ENCODE measurements at regions not wholly inside any gene's neighbourhood (a gene's known extent, or its start where the extent isn't known, plus 50 kb on each side); places are given as distances from the start of the nearest gene placed in this dataset.
A peak's percentile ranks its signal among the peaks of the same experiment; 100 is the strongest.

GRCh38 chr4:140277576-140277975 lies 95.9 kb upstream of the SCOC start:
- no peak for DNase-seq

DNA sequence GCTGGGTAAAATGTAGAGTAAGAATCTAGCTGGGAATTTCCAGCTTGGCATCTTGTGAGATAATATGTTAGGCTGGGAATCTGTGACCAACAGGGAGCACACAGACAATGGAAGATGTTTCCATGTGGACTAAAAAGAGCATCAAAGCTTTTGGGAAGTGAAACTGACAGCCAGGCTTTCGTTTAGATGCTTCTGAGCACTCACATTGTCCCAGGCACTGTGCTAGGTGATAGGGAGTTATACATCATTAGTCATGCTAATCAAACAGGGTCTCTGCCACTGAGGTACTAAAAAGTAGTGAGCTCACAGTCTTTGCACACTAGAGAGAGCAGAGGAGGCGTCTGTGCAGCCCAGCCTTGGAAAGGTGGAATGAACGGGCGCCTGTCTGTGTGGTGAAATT lies 101.9 kb upstream of the SCOC start:
- DNase-seq = no peak

DNA sequence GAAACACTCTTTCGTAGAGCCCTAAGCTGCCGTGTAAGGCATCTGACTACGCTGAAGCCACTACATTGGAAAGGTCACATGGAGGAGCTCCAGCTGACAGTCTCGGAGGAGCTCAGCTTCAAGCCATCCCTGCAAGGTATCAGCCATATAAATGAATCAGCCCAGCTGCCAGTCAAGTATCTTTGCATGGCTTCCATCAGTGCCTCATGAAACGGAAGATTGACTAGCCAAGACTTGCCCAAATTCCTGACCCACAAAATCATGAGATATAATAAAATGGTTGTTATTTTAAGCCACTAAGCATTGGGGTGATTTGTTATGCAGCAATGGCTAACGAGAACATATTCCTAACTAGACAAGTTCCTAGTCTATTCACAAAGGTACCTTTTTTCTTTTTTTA lies 104.1 kb upstream of the SCOC start:
- no peak for DNase-seq

GRCh38 chr4:140268186-140268841 lies 105.1 kb upstream of the SCOC start:
- DNase-seq = no peak

GRCh38 chr4:140267576-140267975 lies 105.9 kb upstream of the SCOC start:
- no peak for DNase-seq

DNA sequence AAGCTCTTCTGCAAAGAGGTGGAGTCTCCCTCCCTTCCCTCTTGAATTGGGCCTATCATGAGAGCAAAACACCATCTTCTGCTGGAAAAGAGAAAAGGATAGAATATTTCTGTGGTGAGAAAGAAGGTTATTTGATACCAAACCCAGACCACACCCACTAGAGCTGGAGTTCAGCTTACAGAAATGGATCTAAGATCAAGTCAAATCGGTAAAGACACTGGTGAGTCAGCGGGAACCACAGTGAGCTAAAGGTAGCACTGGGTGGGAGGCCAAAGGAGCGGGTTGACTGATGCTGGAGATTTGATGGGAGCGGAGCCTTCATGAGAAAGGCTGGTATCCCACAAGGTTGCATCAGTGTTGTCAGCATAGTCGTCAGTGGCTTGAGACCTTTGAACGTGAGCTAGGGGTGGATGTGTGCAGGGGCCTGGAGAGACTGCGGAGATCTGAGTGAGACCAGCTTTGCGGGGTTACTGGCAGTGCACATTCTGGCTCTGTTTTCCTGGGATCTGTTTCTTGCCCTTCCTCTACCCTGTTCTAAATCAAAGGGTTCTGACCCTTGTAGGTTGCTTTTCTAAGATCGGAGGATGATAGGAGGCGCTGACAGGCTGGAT lies 106.4 kb upstream of the SCOC start:
- no peak for DNase-seq

DNA sequence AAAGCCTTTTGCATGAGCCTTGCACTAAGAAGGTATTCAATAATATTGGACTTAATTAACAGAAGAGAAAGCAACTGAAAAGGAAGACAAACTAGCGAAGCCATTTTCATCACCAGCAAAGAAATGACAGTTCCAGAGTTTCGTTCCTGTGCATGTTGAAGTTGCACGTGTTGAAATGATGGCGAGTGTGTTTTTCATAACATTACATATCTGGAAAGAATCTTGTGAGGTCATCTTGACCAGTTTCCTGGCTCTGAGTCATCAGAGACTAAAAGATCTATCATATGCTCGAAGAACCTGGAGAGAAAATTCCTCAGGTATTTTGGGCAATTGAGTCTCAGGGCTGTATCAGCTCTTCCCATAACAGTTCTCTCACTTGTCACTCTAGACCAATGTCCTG lies 106.2 kb upstream of the MAML3 start:
- no peak for DNase-seq

GRCh38 chr4:140258476-140258875 lies 104.5 kb upstream of the MAML3 start:
- no peak for DNase-seq

DNA sequence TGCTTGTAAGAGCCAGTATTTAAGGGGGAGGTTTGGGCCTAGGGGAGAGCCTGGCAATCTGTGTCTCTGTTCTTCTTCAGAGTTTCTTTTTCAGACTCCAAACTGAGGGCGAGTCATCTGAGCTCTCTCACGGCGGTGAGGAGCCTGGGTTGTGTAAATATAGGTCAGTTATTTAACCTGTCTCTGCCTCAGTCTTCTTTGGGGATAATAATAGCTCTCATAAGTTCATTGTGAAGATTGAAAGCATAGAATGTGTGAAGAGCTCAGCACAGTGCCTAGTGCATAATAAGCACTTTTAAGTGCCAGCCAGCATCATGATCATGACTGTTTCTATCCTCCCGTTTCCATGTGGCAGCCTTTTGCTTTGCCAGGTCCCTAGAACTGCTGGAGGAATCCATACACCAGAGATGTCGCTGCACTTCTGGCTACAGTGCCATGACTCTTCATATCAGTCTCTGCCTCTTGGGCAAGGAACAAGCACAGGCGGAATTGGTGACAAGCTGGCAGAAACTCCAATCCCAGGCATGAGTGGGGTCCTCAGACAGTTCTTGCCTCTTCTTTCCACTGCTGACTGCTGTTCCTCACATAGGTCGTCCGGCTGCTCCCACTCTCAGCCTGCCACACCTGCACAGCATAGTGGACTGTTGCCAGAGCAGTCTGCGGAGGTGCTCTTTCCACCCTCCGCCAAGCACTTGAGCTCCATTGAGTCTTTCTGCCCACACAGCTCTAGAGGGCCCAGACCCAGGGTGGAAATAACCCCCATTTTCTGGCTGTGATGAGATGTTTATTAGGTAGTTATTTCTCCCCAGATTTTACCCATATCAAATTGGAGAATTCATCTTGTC lies 103.7 kb upstream of the MAML3 start:
- no peak for DNase-seq

- no peak for DNase-seq
These were observed 103.0 kb upstream of the MAML3 start for GRCh38 chr4:140256941-140257340.

DNA sequence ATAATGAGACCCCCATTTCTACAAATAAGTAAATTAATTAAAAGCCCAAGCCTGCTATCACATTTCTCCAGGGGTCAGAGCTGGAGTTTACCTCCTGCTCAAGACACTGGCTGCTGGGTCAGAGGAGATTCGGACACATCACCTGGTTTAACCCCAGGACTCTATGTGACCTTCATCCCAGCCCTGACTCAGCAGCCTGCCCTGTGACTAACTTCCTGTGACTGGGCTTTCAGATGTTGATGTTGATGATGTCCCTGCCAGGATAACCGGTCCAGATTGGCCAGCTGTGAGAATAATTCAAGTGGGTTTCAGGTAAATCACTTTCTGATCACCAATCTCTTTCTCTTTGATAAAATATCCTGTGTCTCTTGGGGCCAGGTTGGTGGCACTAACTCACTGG lies 102.4 kb upstream of the MAML3 start:
- DNase-seq = no peak

- no peak for DNase-seq
These were observed 101.9 kb upstream of the MAML3 start for GRCh38 chr4:140255927-140256326.

GRCh38 chr4:140255467-140255866 lies 101.5 kb upstream of the MAML3 start:
- DNase-seq = no peak

GRCh38 chr4:140254651-140255299 lies 100.8 kb upstream of the MAML3 start:
- DNase-seq = no peak

- no peak for DNase-seq
These were observed 99.6 kb upstream of the MAML3 start for GRCh38 chr4:140253556-140254027.

DNA sequence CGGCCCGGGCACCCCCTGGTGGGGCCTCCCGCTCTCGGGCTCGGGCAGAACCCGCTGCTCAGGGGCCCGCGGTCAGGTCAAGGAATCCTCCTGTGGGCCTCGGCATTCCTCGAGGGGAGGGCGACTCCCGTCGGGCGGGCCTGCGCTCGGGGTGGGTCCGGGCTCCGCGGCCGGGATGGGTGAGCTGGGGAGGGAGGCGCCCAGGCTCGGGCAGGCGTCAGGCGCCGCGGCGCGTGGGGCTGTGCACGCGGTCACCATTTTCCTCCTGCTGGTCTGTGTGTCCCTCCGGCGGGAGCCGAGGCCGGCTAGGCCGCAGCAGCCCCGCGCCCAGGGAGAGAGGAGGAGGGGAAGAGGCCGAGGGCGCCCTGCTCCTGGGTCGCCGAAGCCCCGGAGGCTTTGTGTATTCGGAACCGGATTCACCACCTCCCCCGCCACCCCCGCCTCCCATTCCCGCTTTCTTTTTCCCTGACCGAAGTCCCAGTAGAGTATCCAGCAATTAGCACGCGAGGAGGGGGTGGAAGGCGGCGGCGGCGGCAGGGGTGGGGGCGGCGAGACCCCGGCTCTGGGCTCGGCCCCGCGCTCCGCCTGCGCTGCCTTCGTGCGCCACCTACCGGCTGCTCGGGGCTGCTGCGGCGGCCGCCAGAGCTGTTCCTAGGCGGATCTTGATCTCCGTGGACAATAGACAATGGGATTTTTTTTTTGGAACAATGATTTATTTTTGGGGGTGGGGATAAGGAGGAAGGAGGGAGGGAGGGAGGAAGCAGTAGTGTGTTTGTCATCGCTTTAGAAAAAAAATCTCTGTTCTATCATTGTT lies 99.0 kb upstream of the MAML3 start:
- peak; percentile 54 for DNase-seq

DNA sequence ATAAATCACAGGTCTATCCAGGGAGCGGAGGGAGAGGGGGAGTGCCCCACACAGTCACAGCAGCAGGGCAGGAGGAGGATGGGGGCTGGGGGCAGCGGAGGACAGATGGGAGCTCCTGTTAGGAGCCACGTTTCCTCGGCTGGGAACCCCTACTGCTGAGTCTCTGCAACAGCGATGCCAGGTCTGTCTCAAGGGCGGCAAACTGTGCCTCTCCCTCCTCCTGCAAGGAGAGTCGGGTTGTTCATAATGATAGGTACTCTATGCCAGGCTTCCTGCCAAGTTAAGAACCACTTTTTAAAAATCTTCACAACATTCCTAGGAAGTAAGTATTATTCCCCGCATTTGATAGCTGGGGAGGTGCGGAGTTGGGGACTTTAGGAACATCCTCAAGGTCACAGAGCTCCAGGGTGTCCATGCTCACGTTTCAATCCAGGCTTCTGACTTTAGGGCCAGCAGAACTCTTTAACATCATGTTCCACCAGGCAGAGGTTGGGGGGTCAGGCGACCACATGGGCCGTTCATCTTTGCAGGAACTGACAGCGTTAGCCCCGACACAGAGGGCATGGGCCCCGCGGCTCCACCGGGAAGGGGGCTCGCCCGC lies 98.3 kb upstream of the MAML3 start:
- DNase-seq = no peak

- DNase-seq = no peak
These were observed 97.6 kb upstream of the MAML3 start for GRCh38 chr4:140251571-140251970.

- no peak for DNase-seq
These were observed 97.1 kb upstream of the MAML3 start for GRCh38 chr4:140250989-140251552.

GRCh38 chr4:140249351-140249750 lies 95.4 kb upstream of the MAML3 start:
- peak; percentile 22 for DNase-seq

- no peak for DNase-seq
These were observed 93.3 kb upstream of the MAML3 start for GRCh38 chr4:140247237-140247636.

GRCh38 chr4:140246216-140246615 lies 92.2 kb upstream of the MAML3 start:
- DNase-seq = no peak
